ENCODE measurements at regions not wholly inside any gene's neighbourhood (a gene's known extent, or its start where the extent isn't known, plus 50 kb on each side); places are given as distances from the start of the nearest gene placed in this dataset.

GRCh38 chr16:64409783-64410210 lies 712.1 kb downstream of the CDH11 start:
- no peak for DNase-seq (ENCODE audit: low read depth)

GRCh38 chr16:64408699-64409098 lies 713.2 kb downstream of the CDH11 start:
- DNase-seq (ENCODE audit: low read depth), result no peak

- no peak for DNase-seq (ENCODE audit: low read depth)
Measured at GRCh38 chr16:64406770-64407181, 715.1 kb downstream of the CDH11 start.

- DNase-seq (ENCODE audit: low read depth), result no peak
Measured at GRCh38 chr16:64403352-64403751, 718.5 kb downstream of the CDH11 start.

- DNase-seq (ENCODE audit: low read depth), result no peak
Measured at GRCh38 chr16:64398793-64399192, 723.1 kb downstream of the CDH11 start.

- peak; percentile 8 for DNase-seq (ENCODE audit: low read depth)
Measured at GRCh38 chr16:64397945-64398508, 723.8 kb downstream of the CDH11 start.

GRCh38 chr16:64397042-64397441 lies 724.8 kb downstream of the CDH11 start:
- DNase-seq (ENCODE audit: low read depth), result peak; percentile 17

GRCh38 chr16:64394061-64394460 lies 727.8 kb downstream of the CDH11 start:
- DNase-seq (ENCODE audit: low read depth), result no peak

- DNase-seq (ENCODE audit: low read depth), result no peak
Measured at GRCh38 chr16:64392456-64392855, 729.4 kb downstream of the CDH11 start.

- DNase-seq (ENCODE audit: low read depth), result peak; percentile 39
Measured at GRCh38 chr16:64391063-64391600, 730.7 kb downstream of the CDH11 start.

- DNase-seq (ENCODE audit: low read depth), result no peak
Measured at GRCh38 chr16:64390102-64390501, 731.8 kb downstream of the CDH11 start.

GRCh38 chr16:64384636-64385035 lies 737.2 kb downstream of the CDH11 start:
- no peak for DNase-seq (ENCODE audit: low read depth)

GRCh38 chr16:64381979-64382378 lies 739.9 kb downstream of the CDH11 start:
- DNase-seq (ENCODE audit: low read depth), result no peak

- DNase-seq (ENCODE audit: low read depth), result no peak
Measured at GRCh38 chr16:64380751-64381150, 741.1 kb downstream of the CDH11 start.

GRCh38 chr16:64375391-64375980 lies 746.4 kb downstream of the CDH11 start:
- no peak for DNase-seq (ENCODE audit: low read depth)

GRCh38 chr16:64370112-64370511 lies 751.8 kb downstream of the CDH11 start:
- no peak for DNase-seq (ENCODE audit: low read depth)

- no peak for DNase-seq (ENCODE audit: low read depth)
Measured at GRCh38 chr16:64365448-64365931, 756.4 kb downstream of the CDH11 start.

GRCh38 chr16:64364894-64365293 lies 757.0 kb downstream of the CDH11 start:
- DNase-seq (ENCODE audit: low read depth), result no peak

GRCh38 chr16:64364416-64364815 lies 757.4 kb downstream of the CDH11 start:
- DNase-seq (ENCODE audit: low read depth), result no peak

GRCh38 chr16:64364016-64364415 lies 757.8 kb downstream of the CDH11 start:
- no peak for DNase-seq (ENCODE audit: low read depth)

- DNase-seq (ENCODE audit: low read depth), result peak; percentile 20
Measured at GRCh38 chr16:64363039-64363438, 758.8 kb downstream of the CDH11 start.

GRCh38 chr16:64362193-64362592 lies 759.7 kb downstream of the CDH11 start:
- DNase-seq (ENCODE audit: low read depth), result peak; percentile 35

- DNase-seq (ENCODE audit: low read depth), result no peak
Measured at GRCh38 chr16:64361753-64362152, 760.1 kb downstream of the CDH11 start.

GRCh38 chr16:64358291-64358690 lies 763.6 kb downstream of the CDH11 start:
- DNase-seq (ENCODE audit: low read depth), result no peak

All from iris pigment epithelial cell (primary cell).